SK-N-SH treated with all-trans-retinoic acid at 6 μM for 48 hours (cell line): ENCODE measurements at regions not wholly inside any gene's neighbourhood (a gene's known extent, or its start where the extent isn't known, plus 50 kb on each side); places are given as distances from the start of the nearest gene placed in this dataset.

Experiments
- ATAC-seq: fragments of 200-7000 bp; cut with Tn5 transposase; 3 replicates; pipeline ENCODE4 v1.9.1; 2020; ENCODE audit warnings: mild to moderate bottlenecking, moderate library complexity
- ARNTL ChIP-seq: fragments of 450-650 bp; formaldehyde crosslinking; IDR thresholded peaks from 2 replicates; pipeline ENCODE4 v1.5.0; 2020; ENCODE audit warnings: low read depth, mild to moderate bottlenecking, moderate library complexity, borderline replicate concordance
- BACH2 ChIP-seq: fragments of 250-450 bp; sonication (Bioruptor Pico); IDR thresholded peaks from 2 replicates; pipeline ENCODE4 v1.9.0; 2021; ENCODE audit warnings: mild to moderate bottlenecking, borderline replicate concordance
- CSDC2 ChIP-seq: fragments of 250-450 bp; sonication (Bioruptor Pico); IDR thresholded peaks from 2 replicates; pipeline ENCODE4 v1.5.0; 2020; ENCODE audit warnings: mild to moderate bottlenecking, moderate library complexity
- ESRRG ChIP-seq: fragments of 250-450 bp; sonication (Bioruptor Pico); IDR thresholded peaks from 2 replicates; pipeline ENCODE4 v1.6.1; 2021; ENCODE audit warnings: mild to moderate bottlenecking
- GLIS3 ChIP-seq: fragments of 250-450 bp; sonication (Bioruptor Pico); IDR thresholded peaks from 2 replicates; pipeline ENCODE4 v1.5.0; 2020; ENCODE audit warnings: mild to moderate bottlenecking, moderate library complexity
- OSR1 ChIP-seq: fragments of 250-450 bp; sonication (Bioruptor Pico); IDR thresholded peaks from 2 replicates; pipeline ENCODE4 v1.8.0; 2022; ENCODE audit warnings: moderate library complexity, mild to moderate bottlenecking, inconsistent platforms
- PPARA ChIP-seq: fragments of 250-450 bp; sonication (Bioruptor Pico); IDR thresholded peaks from 2 replicates; pipeline ENCODE4 v1.5.0; 2020; ENCODE audit warnings: mild to moderate bottlenecking, borderline replicate concordance
- RARB ChIP-seq: fragments of 250-450 bp; sonication (Bioruptor Pico); IDR thresholded peaks from 2 replicates; pipeline ENCODE4 v1.8.0; 2021; ENCODE audit warnings: mild to moderate bottlenecking, moderate library complexity
- SNAI2 ChIP-seq: fragments of 250-450 bp; sonication (Bioruptor Pico); IDR thresholded peaks from 2 replicates; pipeline ENCODE4 v1.5.0; 2020; ENCODE audit warnings: mild to moderate bottlenecking, moderate library complexity
- TOX ChIP-seq: fragments of 250-450 bp; sonication (Bioruptor Pico); IDR thresholded peaks from 2 replicates; pipeline ENCODE4 v1.8.0; 2021; ENCODE audit warnings: mild to moderate bottlenecking, moderate library complexity, borderline replicate concordance
- ZC3H10 ChIP-seq: fragments of 250-450 bp; sonication (Bioruptor Pico); IDR thresholded peaks from 2 replicates; pipeline ENCODE4 v1.5.1; 2021; ENCODE audit warnings: mild to moderate bottlenecking, moderate library complexity
- ZFP3 ChIP-seq: fragments of 250-450 bp; sonication (Bioruptor Pico); IDR thresholded peaks from 2 replicates; pipeline ENCODE4 v1.5.0; 2020; ENCODE audit warnings: mild to moderate bottlenecking, moderate library complexity
- ZFP30 ChIP-seq: fragments of 450-650 bp; formaldehyde crosslinking; IDR thresholded peaks from 2 replicates; pipeline ENCODE4 v1.5.0; 2022; ENCODE audit warnings: mild to moderate bottlenecking, moderate library complexity
- ZNF565 ChIP-seq: fragments of 450-650 bp; formaldehyde crosslinking; conservative IDR thresholded peaks from 2 replicates; pipeline ENCODE4 v1.5.0; 2020; ENCODE audit warnings: low read depth, mild to moderate bottlenecking, moderate library complexity
- ZNF70 ChIP-seq: fragments of 450-650 bp; formaldehyde crosslinking; IDR thresholded peaks from 2 replicates; pipeline ENCODE4 v1.5.0; 2020; ENCODE audit warnings: mild to moderate bottlenecking, moderate library complexity
- ZNF8 ChIP-seq: fragments of 450-650 bp; formaldehyde crosslinking; IDR thresholded peaks from 2 replicates; pipeline ENCODE4 v1.5.0; 2020; ENCODE audit warnings: mild to moderate bottlenecking, moderate library complexity
- TF ChIP-seq, protein P1 (sequence below): fragments of 250-450 bp; sonication (Bioruptor Pico); IDR thresholded peaks from 2 replicates; pipeline ENCODE4 v1.5.0; 2020; ENCODE audit warnings: mild to moderate bottlenecking, moderate library complexity
- TF ChIP-seq, protein P2 (sequence below): fragments of 250-450 bp; sonication (Bioruptor Pico); IDR thresholded peaks from 2 replicates; pipeline ENCODE4 v1.5.1; 2020; ENCODE audit warnings: low read depth, mild to moderate bottlenecking, moderate library complexity
- TF ChIP-seq, protein P3 (sequence below): fragments of 250-450 bp; sonication (Bioruptor Pico); IDR thresholded peaks from 2 replicates; pipeline ENCODE4 v1.8.0; 2021; ENCODE audit warnings: low read depth, mild to moderate bottlenecking, moderate library complexity, borderline replicate concordance

DNA sequence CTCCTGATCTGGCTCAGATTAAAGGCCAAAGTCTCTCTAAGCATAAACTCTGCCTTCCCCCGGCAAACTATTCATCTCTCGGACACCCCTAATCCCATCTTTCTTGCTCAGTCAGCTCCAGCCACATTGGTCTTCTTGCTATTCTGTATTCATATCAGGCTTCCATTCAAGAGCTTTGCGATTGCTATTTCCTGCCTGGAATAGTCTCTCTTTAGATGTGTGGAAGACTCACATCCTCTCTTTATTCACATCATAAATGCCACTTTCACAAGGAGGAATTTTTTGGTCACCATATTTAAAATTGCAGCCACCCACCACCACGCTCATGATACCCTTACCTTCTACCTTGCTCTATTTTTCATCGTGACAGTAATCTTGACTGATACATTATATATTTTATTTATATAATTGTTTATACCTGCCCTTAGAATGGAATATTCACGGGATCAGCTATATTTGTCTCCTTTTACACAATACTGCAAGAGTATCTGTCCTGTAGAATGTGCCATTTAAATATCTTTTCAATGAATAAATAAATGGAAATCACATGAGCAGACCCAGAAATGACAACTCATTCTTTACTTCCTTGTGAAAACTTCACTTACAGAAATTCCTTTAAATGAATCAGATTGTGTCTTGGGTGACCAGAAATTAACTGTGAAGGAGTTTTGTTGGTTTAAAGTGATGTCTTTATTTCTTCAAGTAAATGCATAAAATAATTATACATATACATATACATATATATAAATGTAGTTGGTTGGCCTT, 780.6 kb upstream of the FLRT2 start (continued):
- TF ChIP-seq ZC3H10 (CRISPR knock-in tag) (no peak), BACH2 (CRISPR knock-in tag) (no peak)
- TF ChIP-seq, protein P1, sequence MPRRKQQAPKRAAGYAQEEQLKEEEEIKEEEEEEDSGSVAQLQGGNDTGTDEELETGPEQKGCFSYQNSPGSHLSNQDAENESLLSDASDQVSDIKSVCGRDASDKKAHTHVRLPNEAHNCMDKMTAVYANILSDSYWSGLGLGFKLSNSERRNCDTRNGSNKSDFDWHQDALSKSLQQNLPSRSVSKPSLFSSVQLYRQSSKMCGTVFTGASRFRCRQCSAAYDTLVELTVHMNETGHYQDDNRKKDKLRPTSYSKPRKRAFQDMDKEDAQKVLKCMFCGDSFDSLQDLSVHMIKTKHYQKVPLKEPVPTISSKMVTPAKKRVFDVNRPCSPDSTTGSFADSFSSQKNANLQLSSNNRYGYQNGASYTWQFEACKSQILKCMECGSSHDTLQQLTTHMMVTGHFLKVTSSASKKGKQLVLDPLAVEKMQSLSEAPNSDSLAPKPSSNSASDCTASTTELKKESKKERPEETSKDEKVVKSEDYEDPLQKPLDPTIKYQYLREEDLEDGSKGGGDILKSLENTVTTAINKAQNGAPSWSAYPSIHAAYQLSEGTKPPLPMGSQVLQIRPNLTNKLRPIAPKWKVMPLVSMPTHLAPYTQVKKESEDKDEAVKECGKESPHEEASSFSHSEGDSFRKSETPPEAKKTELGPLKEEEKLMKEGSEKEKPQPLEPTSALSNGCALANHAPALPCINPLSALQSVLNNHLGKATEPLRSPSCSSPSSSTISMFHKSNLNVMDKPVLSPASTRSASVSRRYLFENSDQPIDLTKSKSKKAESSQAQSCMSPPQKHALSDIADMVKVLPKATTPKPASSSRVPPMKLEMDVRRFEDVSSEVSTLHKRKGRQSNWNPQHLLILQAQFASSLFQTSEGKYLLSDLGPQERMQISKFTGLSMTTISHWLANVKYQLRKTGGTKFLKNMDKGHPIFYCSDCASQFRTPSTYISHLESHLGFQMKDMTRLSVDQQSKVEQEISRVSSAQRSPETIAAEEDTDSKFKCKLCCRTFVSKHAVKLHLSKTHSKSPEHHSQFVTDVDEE, result no peak
- TF ChIP-seq, all 23 proteins: peak for 0

DNA sequence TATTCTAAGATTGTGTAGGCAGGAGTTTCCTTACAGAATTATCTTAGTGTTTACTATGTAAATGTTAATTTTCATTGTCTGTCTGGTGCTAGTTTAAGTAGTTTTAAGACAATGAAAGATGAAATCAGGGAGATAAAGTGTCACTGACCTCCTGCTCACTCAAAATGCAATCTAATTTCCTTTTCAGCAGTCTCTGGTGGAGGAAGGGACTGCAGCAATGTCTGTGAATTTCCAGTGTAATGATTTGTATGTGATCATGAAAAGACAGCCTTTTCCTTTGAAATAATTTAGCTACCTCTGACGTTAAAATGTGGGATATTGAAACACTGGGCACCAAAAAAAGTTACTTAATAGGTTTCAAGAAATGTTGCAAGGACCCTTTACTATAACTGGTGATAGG, 779.7 kb upstream of the FLRT2 start:
- TF ChIP-seq SNAI2 (CRISPR knock-in tag) (no peak), ARNTL (CRISPR knock-in tag) (no peak), ZNF8 (CRISPR knock-in tag) (no peak), TOX (CRISPR knock-in tag) (no peak), BACH2 (CRISPR knock-in tag) (no peak), ZFP30 (CRISPR knock-in tag) (no peak), CSDC2 (CRISPR knock-in tag) (no peak), PPARA (CRISPR knock-in tag) (no peak), ZNF565 (CRISPR knock-in tag) (no peak), ESRRG (CRISPR knock-in tag) (no peak), ZFP3 (CRISPR knock-in tag) (no peak), ZNF70 (CRISPR knock-in tag) (no peak), OSR1 (CRISPR knock-in tag) (no peak), ZC3H10 (CRISPR knock-in tag) (no peak)
- TF ChIP-seq, protein P2, sequence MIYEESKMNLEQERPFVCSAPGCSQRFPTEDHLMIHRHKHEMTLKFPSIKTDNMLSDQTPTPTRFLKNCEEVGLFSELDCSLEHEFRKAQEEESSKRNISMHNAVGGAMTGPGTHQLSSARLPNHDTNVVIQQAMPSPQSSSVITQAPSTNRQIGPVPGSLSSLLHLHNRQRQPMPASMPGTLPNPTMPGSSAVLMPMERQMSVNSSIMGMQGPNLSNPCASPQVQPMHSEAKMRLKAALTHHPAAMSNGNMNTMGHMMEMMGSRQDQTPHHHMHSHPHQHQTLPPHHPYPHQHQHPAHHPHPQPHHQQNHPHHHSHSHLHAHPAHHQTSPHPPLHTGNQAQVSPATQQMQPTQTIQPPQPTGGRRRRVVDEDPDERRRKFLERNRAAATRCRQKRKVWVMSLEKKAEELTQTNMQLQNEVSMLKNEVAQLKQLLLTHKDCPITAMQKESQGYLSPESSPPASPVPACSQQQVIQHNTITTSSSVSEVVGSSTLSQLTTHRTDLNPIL, result no peak
- TF ChIP-seq, protein P1, result no peak
- TF ChIP-seq, all 23 proteins: peak for 0
- no peak for ATAC-seq

DNA sequence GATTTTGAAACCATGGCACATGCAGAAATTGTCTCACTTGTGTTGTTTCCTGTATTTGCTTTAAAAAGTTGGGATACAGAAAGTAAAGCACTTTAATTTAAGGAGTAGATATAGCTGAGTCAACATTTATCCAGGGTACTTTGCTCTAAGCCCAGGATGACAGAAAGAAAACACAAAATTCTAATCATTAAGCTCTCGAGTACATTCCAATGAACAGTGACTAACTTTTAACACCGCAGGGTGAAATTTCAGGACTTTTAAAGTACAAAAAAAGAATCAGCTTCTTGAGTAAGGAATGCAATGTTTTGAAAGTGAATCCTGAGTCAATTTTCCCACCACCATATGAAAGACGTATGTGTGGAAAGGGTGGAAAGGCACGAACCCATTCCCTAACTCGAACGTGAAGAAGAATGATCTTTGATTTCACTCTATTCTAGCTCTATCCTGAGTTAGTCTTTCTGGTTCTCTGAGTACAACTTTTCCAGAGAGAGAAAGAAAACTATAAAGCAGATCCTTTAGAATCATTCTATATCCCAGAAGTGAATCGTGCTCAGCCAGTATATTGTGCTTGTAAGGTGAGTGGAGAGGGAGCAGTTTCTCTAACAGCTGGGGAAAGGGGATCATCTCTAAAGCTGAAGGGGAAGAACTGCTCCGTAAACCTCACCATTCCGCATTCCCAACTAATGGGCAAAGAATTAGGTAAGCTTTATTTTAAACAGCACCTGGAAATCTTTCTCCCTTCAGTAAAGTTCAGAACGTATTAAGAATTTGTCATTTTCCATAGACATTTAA, 779.0 kb upstream of the FLRT2 start:
- TF ChIP-seq ZNF565 (CRISPR knock-in tag), result no peak
- no peak for TF ChIP-seq RARB
- TF ChIP-seq SNAI2 (CRISPR knock-in tag), result no peak
- TF ChIP-seq GLIS3 (CRISPR knock-in tag), result no peak
- no peak for TF ChIP-seq OSR1 (CRISPR knock-in tag)
- TF ChIP-seq, protein P3, sequence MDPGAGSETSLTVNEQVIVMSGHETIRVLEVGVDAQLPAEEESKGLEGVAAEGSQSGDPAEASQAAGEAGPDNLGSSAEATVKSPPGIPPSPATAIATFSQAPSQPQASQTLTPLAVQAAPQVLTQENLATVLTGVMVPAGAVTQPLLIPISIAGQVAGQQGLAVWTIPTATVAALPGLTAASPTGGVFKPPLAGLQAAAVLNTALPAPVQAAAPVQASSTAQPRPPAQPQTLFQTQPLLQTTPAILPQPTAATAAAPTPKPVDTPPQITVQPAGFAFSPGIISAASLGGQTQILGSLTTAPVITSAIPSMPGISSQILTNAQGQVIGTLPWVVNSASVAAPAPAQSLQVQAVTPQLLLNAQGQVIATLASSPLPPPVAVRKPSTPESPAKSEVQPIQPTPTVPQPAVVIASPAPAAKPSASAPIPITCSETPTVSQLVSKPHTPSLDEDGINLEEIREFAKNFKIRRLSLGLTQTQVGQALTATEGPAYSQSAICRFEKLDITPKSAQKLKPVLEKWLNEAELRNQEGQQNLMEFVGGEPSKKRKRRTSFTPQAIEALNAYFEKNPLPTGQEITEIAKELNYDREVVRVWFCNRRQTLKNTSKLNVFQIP (CRISPR knock-in tag), result no peak
- TF ChIP-seq CSDC2 (CRISPR knock-in tag), result no peak
- no peak for TF ChIP-seq ESRRG (CRISPR knock-in tag)
- TF ChIP-seq ZFP3 (CRISPR knock-in tag), result no peak
- ATAC-seq, result no peak
